ENCODE measurements at regions not wholly inside any gene's neighbourhood (a gene's known extent, or its start where the extent isn't known, plus 50 kb on each side); places are given as distances from the start of the nearest gene placed in this dataset.
A peak's percentile ranks its signal among the peaks of the same experiment; 100 is the strongest.

DNA sequence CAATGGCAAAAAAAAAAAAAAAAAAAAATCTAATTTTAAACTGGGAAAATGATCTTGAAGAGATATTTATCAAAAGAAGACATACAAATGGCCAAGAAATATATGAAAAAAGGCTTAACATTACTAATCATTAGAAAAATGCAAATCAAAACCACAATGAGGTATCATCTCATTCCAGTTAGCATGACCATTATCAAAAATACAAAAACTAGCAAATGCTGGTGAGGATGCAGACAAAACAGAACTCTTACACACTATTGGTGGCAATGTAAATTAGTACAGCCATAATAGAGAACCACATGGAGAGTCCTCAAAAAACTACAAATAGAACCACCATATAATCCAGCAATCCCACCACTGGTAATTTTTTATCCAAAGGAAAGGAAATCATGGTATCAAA lies 489.6 kb downstream of the TNS3 start:
- no peak overlapping the region for H3K4me3 ChIP-seq (ENCODE audit: low read length)
- TF ChIP-seq, protein P1, sequence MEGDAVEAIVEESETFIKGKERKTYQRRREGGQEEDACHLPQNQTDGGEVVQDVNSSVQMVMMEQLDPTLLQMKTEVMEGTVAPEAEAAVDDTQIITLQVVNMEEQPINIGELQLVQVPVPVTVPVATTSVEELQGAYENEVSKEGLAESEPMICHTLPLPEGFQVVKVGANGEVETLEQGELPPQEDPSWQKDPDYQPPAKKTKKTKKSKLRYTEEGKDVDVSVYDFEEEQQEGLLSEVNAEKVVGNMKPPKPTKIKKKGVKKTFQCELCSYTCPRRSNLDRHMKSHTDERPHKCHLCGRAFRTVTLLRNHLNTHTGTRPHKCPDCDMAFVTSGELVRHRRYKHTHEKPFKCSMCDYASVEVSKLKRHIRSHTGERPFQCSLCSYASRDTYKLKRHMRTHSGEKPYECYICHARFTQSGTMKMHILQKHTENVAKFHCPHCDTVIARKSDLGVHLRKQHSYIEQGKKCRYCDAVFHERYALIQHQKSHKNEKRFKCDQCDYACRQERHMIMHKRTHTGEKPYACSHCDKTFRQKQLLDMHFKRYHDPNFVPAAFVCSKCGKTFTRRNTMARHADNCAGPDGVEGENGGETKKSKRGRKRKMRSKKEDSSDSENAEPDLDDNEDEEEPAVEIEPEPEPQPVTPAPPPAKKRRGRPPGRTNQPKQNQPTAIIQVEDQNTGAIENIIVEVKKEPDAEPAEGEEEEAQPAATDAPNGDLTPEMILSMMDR (conservative IDR thresholded peaks at IDR 0.05; ENCODE audit: low read depth, low read length): no peak
- no peak for DNase-seq (ENCODE audit: low read depth)

DNA sequence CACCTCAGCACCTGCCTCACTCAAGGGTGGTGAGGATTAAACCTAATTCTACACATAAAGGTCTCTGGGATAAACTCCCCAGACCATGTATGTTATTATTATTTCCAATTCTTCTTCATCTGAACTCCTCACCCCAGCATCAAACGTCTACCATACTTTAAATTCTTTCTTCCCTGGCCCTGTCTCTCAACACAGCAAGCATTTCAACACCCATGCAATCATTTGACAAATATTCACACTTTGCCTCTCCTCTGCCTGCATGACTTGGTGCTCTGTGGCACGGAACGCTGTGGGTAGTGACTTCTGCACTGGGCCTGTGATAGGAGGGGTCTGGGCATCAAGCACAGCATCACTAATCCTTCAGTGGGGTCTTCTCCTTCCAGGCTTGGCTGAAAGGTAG lies 490.8 kb downstream of the TNS3 start:
- TF ChIP-seq, protein P1 (conservative IDR thresholded peaks at IDR 0.05; ENCODE audit: low read depth, low read length): no peak
- no peak overlapping the region for H3K4me3 ChIP-seq (ENCODE audit: low read length)
- DNase-seq (ENCODE audit: low read depth): no peak

DNA sequence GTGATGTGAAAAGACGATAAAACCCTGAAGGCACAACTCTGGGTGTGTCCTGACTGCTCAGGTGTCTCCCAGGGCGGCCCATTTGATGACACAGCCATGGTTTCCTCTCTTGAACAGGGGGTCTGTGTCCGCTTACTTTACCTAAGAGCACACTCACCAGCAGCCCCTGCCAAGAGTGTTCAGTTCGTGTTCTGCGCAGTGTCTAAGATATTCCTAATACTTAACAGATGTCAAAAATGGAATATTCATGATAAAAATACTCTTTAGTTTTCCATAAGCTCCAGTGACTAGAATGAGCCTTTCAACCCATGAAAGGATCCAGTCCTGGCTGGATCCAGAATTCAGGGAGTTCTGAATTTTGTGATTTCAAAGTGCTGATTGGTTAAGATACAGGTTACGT lies 492.4 kb downstream of the TNS3 start:
- no peak overlapping the region for H3K4me3 ChIP-seq (ENCODE audit: low read length)
- TF ChIP-seq, protein P1 (conservative IDR thresholded peaks at IDR 0.05; ENCODE audit: low read depth, low read length): no peak
- DNase-seq (ENCODE audit: low read depth): no peak

DNA sequence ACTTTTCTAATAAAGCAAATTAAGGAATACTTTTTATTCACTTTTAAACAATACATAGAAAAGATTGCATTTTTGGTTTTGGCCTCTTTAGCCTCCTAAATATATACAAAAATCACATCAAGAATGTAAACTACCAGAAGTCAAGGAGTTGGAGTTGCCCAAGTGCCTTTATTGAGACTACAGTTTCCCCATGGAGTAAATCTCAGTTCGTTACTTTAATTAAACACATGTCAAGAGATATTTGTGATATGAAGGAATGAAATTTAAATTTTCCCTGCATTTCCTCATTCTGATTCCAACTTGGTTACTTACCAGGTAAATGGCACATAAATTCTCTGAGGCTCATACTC lies 492.9 kb downstream of the TNS3 start:
- H3K4me3 ChIP-seq (ENCODE audit: low read length): no peak overlapping the region
- no peak for DNase-seq (ENCODE audit: low read depth)
- TF ChIP-seq, protein P1 (conservative IDR thresholded peaks at IDR 0.05; ENCODE audit: low read depth, low read length): no peak

DNA sequence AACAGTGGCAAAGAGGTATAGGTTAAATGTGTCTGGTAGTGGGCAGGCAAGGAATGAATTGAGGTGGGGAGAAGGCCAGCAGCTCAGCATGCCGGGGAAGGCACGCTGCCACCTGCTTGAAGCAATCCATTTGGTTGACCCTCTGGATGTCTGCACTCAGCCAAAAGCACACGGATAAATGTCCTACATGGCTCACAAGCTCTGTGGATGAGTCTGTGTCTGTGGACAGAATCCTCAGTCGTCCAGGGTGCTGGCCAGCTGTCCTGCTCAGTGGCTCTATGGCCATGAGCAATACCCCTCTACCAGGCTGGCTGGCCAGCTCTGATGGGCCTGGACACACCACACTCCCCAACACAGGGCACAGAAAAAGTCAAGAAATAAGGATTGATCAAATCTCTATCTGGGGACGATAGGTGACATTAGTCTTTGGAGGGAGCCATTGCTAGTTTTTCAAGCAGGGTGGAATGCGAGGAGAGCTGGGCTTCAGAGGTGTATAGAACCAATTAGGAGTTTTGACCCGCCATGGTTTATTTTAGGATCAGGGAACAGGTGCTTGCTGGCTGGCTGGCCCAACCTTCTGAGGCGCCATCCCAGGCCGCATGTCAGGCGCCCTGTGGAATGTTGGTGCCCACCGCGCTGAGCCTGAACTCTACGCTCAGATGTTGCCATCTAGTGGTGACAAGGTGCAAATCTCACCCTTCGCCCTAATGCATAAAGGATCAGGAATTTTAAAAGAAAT lies 493.4 kb downstream of the TNS3 start:
- peak; percentile 10 for DNase-seq (ENCODE audit: low read depth)
- TF ChIP-seq, protein P1 (conservative IDR thresholded peaks at IDR 0.05; ENCODE audit: low read depth, low read length): peak; percentile 80
- no peak overlapping the region for H3K4me3 ChIP-seq (ENCODE audit: low read length)

DNA sequence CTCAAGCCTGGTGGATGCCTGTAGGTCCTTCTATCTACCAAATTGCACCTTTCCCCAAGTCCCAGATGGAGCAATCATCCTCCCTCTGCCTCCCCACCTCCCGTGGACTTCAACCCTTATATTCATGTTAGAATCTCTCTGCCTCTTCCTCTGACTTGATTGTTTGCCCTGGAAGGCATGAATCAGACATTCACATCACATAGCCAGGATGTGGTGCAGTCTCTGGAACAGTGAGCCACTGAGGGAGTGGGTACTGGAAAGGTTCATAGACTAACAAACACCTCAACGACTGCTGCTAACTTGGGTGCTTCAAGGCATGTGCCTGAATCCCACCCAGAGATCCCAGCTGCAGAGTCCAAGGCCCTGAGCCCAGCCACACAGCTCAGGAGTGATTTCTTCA lies 494.0 kb downstream of the TNS3 start:
- no peak overlapping the region for H3K4me3 ChIP-seq (ENCODE audit: low read length)
- TF ChIP-seq, protein P1 (conservative IDR thresholded peaks at IDR 0.05; ENCODE audit: low read depth, low read length): no peak
- no peak for DNase-seq (ENCODE audit: low read depth)

DNA sequence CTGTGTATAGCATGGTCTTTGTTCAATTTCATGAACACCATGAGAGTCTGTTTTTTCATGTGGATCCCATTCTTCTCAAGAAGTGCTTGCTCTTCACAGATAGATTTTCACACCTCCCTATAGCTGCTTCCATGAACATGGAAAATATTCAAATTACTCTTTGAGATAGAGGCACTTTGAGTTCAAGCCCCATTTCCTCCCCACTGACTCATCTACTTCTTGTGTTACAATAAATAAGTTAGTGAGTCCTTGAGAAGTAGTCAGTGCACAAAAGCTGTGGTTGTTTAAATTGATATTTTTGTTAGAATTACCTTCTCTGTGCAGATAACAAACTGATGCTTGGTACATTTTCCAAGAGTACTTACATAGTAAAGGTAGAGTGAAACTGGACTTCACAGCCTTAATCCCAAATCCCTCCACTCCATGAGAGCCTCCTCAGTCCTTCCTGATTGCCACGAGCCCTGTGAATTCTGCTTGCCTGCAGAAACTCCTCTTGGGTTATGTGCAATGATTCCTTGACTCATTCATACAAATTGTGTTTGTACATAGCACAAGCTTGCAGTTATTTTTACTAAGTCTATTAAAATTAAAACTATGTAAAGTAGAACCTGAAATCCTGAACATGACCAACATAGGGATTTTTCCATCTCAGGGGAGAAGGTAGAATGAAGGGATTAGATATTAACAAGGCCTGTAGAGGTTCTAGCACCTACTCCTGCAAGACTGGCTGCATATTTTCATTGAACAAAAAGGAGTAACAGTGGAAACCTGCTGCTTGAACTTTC lies 496.2 kb downstream of the TNS3 start:
- TF ChIP-seq, protein P1 (conservative IDR thresholded peaks at IDR 0.05; ENCODE audit: low read depth, low read length): no peak
- H3K4me3 ChIP-seq (ENCODE audit: low read length): no peak overlapping the region
- no peak for DNase-seq (ENCODE audit: low read depth)

Data from retinal pigment epithelial cell (primary cell).